HCT116 (cell line): ENCODE measurements at regions not wholly inside any gene's neighbourhood (a gene's known extent, or its start where the extent isn't known, plus 50 kb on each side); places are given as distances from the start of the nearest gene placed in this dataset.

ENCODE experiments used
- ATAC-seq: fragments of 200-7000 bp; cut with Tn5 transposase; 2 replicates; pipeline ENCODE4 v1.9.1; 2020; ENCODE audit warnings: mild to moderate bottlenecking, moderate library complexity
- BruUV-seq: library from RNA; stranded (reverse); fragments of 400-500 nt; replicated peaks from 2 replicates; lab custom pipeline; 2021; lab: Mats Ljungman, UMichigan
- CTCF ChIA-PET: fragments of 300-600 bp; sonication (Branson Sonifier 250); formaldehyde crosslinking; loops from one replicate; lab custom pipeline; 2021; ENCODE audit warnings: antibody characterized with exemption; lab: Charles Lee
- POLR2A ChIA-PET: fragments of 300-600, 350-600 bp; sonication (Branson Sonifier 250); formaldehyde crosslinking; loops from one replicate; lab custom pipeline; 2021; ENCODE audit warnings: antibody characterized with exemption; lab: Charles Lee
- RAD21 ChIA-PET, 2 experiments: fragments of 300-600 bp; sonication (Branson Sonifier 250); formaldehyde crosslinking; loops; one replicate each; lab custom pipeline; 2023; ENCODE audit warnings: low total read pairs in 2 of 2; ENCODE audit not compliant: uncharacterized antibody in 2 of 2, unreplicated experiment in 2 of 2, low non-redundant PET in 1 of 2; lab: Charles Lee
- DNase-seq: peaks from one replicate; pipeline ENCODE4 v3.0.0-alpha.2; 2010; ENCODE audit warnings: low read depth, low spot score
- H2AFZ ChIP-seq: fragments of 200-600 bp; shearing (Covaris generic), sonication (generic); 2 replicates; pipeline ENCODE4 v1.6.1; 2017; ENCODE audit warnings: low read depth, mixed run types, mixed read lengths, antibody characterized with exemption, low read length; ENCODE audit not compliant: poor library complexity, severe bottlenecking
- H3K27ac ChIP-seq: 2 replicates; pipeline ENCODE4 v1.5.1; 2012; ENCODE audit warnings: low read depth, low read length
- H3K27me3 ChIP-seq: fragments of 200-600 bp; sonication (generic); 2 replicates; pipeline ENCODE4 v1.6.1; 2016; ENCODE audit warnings: mixed run types, low read length, mixed read lengths; ENCODE audit not compliant: insufficient read depth
- H3K36me3 ChIP-seq, 2 experiments: fragments of 200-500 bp in 1 of 2; fragments of 200-600 bp in 1 of 2; sonication (Bioruptor generic) in 1 of 2; sonication (generic) in 1 of 2; 2 replicates each; pipeline versions ENCODE4 v1.5.1 to v1.6.1; 2014 to 2016; ENCODE audit warnings: low read length in 2 of 2, inconsistent platforms in 1 of 2, mixed read lengths in 1 of 2, mixed run types in 1 of 2; ENCODE audit not compliant: insufficient read depth in 2 of 2, control insufficient read depth in 1 of 2
- H3K4me1 ChIP-seq, 2 experiments: fragments of 200-600 bp in 1 of 2; sonication (generic) in 1 of 2; 2 replicates each; pipeline versions ENCODE4 v1.5.1 to v1.6.1; 2012 to 2017; ENCODE audit warnings: low read length in 2 of 2, inconsistent platforms in 1 of 2, mild to moderate bottlenecking in 1 of 2, mixed read lengths in 1 of 2, mixed run types in 1 of 2, moderate library complexity in 1 of 2; ENCODE audit not compliant: insufficient read depth in 2 of 2, control insufficient read depth in 1 of 2
- H3K4me2 ChIP-seq: fragments of 200-600 bp; sonication (generic); 2 replicates; pipeline ENCODE4 v1.6.1; 2017; ENCODE audit warnings: mixed run types, low read length, mixed read lengths
- H3K4me3 ChIP-seq, 2 experiments: fragments of 200-600 bp in 1 of 2; sonication (generic) in 1 of 2; replicated peaks in 1 of 2; 2 replicates each; pipeline ENCODE4 v1.5.1; 2011 to 2016; ENCODE audit warnings: low read length in 2 of 2, control low read depth in 1 of 2, low read depth in 1 of 2, mild to moderate bottlenecking in 1 of 2, mixed read lengths in 1 of 2, mixed run types in 1 of 2
- H3K79me2 ChIP-seq: fragments of 200-600 bp; sonication (generic); 2 replicates; pipeline ENCODE4 v1.6.1; 2017; ENCODE audit warnings: mild to moderate bottlenecking, mixed run types, low read length, moderate library complexity, mixed read lengths; ENCODE audit not compliant: insufficient read depth
- H3K9ac ChIP-seq: fragments of 200-600 bp; sonication (generic); 2 replicates; pipeline ENCODE4 v1.6.1; 2016; ENCODE audit warnings: low read length, mixed read lengths
- H3K9me2 ChIP-seq: fragments of 200-600 bp; sonication (generic), shearing (Covaris generic); 2 replicates; pipeline ENCODE4 v1.6.1; 2017; ENCODE audit warnings: mixed run types, mild to moderate bottlenecking, moderate library complexity; ENCODE audit not compliant: insufficient read depth
- H3K9me3 ChIP-seq, 2 experiments: fragments of 200-500 bp in 1 of 2; fragments of 200-600 bp in 1 of 2; sonication (Bioruptor generic) in 1 of 2; sonication (generic) in 1 of 2; 2 replicates each; pipeline ENCODE4 v1.6.1; 2014 to 2017; ENCODE audit warnings: low read length in 2 of 2, mixed read lengths in 2 of 2, inconsistent platforms in 1 of 2, low read depth in 1 of 2, mild to moderate bottlenecking in 1 of 2, mixed run types in 1 of 2, moderate library complexity in 1 of 2; ENCODE audit not compliant: control insufficient read depth in 1 of 2, insufficient read depth in 1 of 2
- H4K20me1 ChIP-seq: fragments of 200-600 bp; sonication (generic), shearing (Covaris generic); 2 replicates; pipeline ENCODE4 v1.6.1; 2017; ENCODE audit warnings: mixed run types, mild to moderate bottlenecking, moderate library complexity; ENCODE audit not compliant: insufficient read depth
- ATF3 ChIP-seq: IDR thresholded peaks from 2 replicates; pipeline ENCODE4 v1.6.1; 2012
- CBX3 ChIP-seq: IDR thresholded peaks from 2 replicates; pipeline ENCODE4 v1.6.1; 2012; ENCODE audit warnings: low read depth
- CTCF ChIP-seq, 3 experiments: fragments of 200-600 bp in 1 of 3; sonication (generic) in 1 of 3; IDR thresholded peaks in 2 of 3; conservative IDR thresholded peaks in 1 of 3; 2 replicates each; pipeline ENCODE4 v1.5.1; 2012 to 2017; ENCODE audit warnings: low read depth in 2 of 3, low read length in 2 of 3, antibody characterized with exemption in 1 of 3, borderline replicate concordance in 1 of 3, control low read depth in 1 of 3, mild to moderate bottlenecking in 1 of 3, mixed read lengths in 1 of 3, mixed run types in 1 of 3, moderate library complexity in 1 of 3; ENCODE audit not compliant: insufficient read depth in 1 of 3
- EGR1 ChIP-seq: IDR thresholded peaks from 2 replicates; pipeline ENCODE4 v1.6.1; 2012; ENCODE audit warnings: low read depth
- FOSL1 ChIP-seq: IDR thresholded peaks from 2 replicates; pipeline ENCODE4 v1.6.1; 2012; ENCODE audit warnings: low read depth
- JUND ChIP-seq: IDR thresholded peaks from 2 replicates; pipeline ENCODE4 v1.6.1; 2012
- POLR2A ChIP-seq: IDR thresholded peaks from 2 replicates; pipeline ENCODE4 v1.7.0; 2011; ENCODE audit warnings: borderline replicate concordance; ENCODE audit not compliant: insufficient read depth, insufficient read length; ENCODE audit errors: extremely low read depth
- SP1 ChIP-seq: IDR thresholded peaks from 2 replicates; pipeline ENCODE4 v1.6.1; 2012; ENCODE audit warnings: low read depth
- TCF7L2 ChIP-seq: IDR thresholded peaks from 2 replicates; pipeline ENCODE4 v1.7.0; 2011; ENCODE audit warnings: borderline replicate concordance, inconsistent platforms; ENCODE audit not compliant: insufficient read depth, insufficient read length; ENCODE audit errors: extremely low read depth
- YY1 ChIP-seq: IDR thresholded peaks from 2 replicates; pipeline ENCODE4 v1.6.1; 2011; ENCODE audit warnings: low read length, low read depth, moderate library complexity, mild to moderate bottlenecking; ENCODE audit not compliant: insufficient replicate concordance; ENCODE audit errors: extremely low read depth
- ZFX ChIP-seq: fragments of 450-650 bp; IDR thresholded peaks from 2 replicates; pipeline ENCODE4 v1.6.1; 2017
- ZNF274 ChIP-seq: fragments of 200-500 bp; sonication (Bioruptor generic); IDR thresholded peaks from 2 replicates; pipeline ENCODE4 v1.6.1; 2014; ENCODE audit warnings: mild to moderate bottlenecking, low read depth, low read length, inconsistent platforms
- intact Hi-C: fragments of 100-400 bp; cut with micrococcal nuclease; formaldehyde crosslinking; loops from 2 replicates; pipeline ENCODE4 v1.10.0; 2022

- TF ChIP-seq JUND, result no peak
- no peak for TF ChIP-seq TCF7L2
- no peak for TF ChIP-seq FOSL1
- TF ChIP-seq EGR1, result no peak
- TF ChIP-seq CBX3, result no peak
- no peak for TF ChIP-seq ZFX
- TF ChIP-seq ZNF274, result no peak
- TF ChIP-seq SP1, result no peak
- TF ChIP-seq POLR2A, result no peak
- TF ChIP-seq ATF3, result no peak
- no peak for TF ChIP-seq CTCF (IDR thresholded peaks at IDR 0.05 in 2 of 3, conservative IDR thresholded peaks at IDR 0.05 in 1 of 3; ENCODE audit: borderline replicate concordance in 1 of 3, insufficient read depth in 1 of 3, low read depth in 2 of 3, low read length in 2 of 3)
- TF ChIP-seq YY1, result no peak
- DNase-seq (no peak), ATAC-seq (no peak)
- no peak overlapping the region for H3K9ac ChIP-seq
- POLR2A ChIA-PET, result no interaction called here
- H3K27ac ChIP-seq, result no peak overlapping the region
- H3K36me3 ChIP-seq, result no peaks in the 10 kb centered on the region
- H3K4me3 ChIP-seq, result no peak overlapping the region
- RAD21 ChIA-PET, result no interaction called here
- H3K9me2 ChIP-seq, result no peaks in the 10 kb centered on the region
- H3K9me3 ChIP-seq, result no peaks in the 10 kb centered on the region
- H4K20me1 ChIP-seq, result no peaks in the 10 kb centered on the region
- no peaks in the 10 kb centered on the region for H3K27me3 ChIP-seq
- intact Hi-C loops, result loop anchor here (10.0 kb wide), 1 partner anchor 328 kb away; the partner anchor contains the start of genes DUSP28 and RNPEPL1
- peaks cover 4 to 41% of the 10 kb centered on the region in 2 experiments for H3K4me1 ChIP-seq
- no peak overlapping the region for H3K4me2 ChIP-seq
- H3K79me2 ChIP-seq, result no peaks in the 10 kb centered on the region
- no peak overlapping the region for H2AFZ ChIP-seq
- CTCF ChIA-PET, result no interaction called here
- no TSS peak for BruUV-seq
Observed at GRCh38 chr2:240236217-240237111, 96.0 kb upstream of the OTOS start.
